H1 (cell line): ENCODE measurements at regions not wholly inside any gene's neighbourhood (a gene's known extent, or its start where the extent isn't known, plus 50 kb on each side); places are given as distances from the start of the nearest gene placed in this dataset.

Experiments used
- CBX5 ChIP-seq: fragments of 300-800, 300-1000 bp; sonication (generic); IDR thresholded peaks from 2 replicates; pipeline ENCODE4 v1.7.1; 2016; ENCODE audit warnings: antibody characterized with exemption, low read length, low read depth
- CTCF ChIP-seq, 3 experiments: IDR thresholded peaks; 1 replicate in 2 of 3; 2 replicates in 1 of 3; pipeline versions ENCODE4 v1.5.1 to v1.6.1; 2011; ENCODE audit warnings: low read length in 3 of 3, mild to moderate bottlenecking in 3 of 3, inconsistent platforms in 2 of 3, low read depth in 1 of 3, moderate library complexity in 1 of 3; ENCODE audit not compliant: insufficient read depth in 1 of 3; ENCODE audit errors: control extremely low read depth in 1 of 3
- EZH2 ChIP-seq: fragments of 200-600 bp; sonication (generic); IDR thresholded peaks from 2 replicates; pipeline ENCODE4 v1.7.1; 2012; ENCODE audit warnings: low read depth, mild to moderate bottlenecking, moderate library complexity, low read length, inconsistent platforms; ENCODE audit not compliant: severe bottlenecking
- JUND ChIP-seq: IDR thresholded peaks from 2 replicates; pipeline ENCODE4 v1.6.1; 2011; ENCODE audit warnings: mild to moderate bottlenecking, improper control_type of control experiment, low read length
- POLR2A ChIP-seq, 2 experiments: IDR thresholded peaks; 1 replicate in 1 of 2; 2 replicates in 1 of 2; pipeline ENCODE4 v1.6.1; 2011; ENCODE audit warnings: low read depth in 2 of 2, low read length in 2 of 2, mild to moderate bottlenecking in 2 of 2; ENCODE audit errors: control extremely low read depth in 1 of 2
- POU5F1 ChIP-seq: IDR thresholded peaks from 2 replicates; pipeline ENCODE4 v1.6.1; 2011; ENCODE audit warnings: low read depth, mild to moderate bottlenecking, low read length, moderate library complexity
- RFX5 ChIP-seq: IDR thresholded peaks from 2 replicates; pipeline ENCODE4 v1.6.1; 2011; ENCODE audit warnings: low read depth, low read length, improper control_type of control experiment, borderline replicate concordance
- SP2 ChIP-seq: IDR thresholded peaks from 2 replicates; pipeline ENCODE4 v1.6.1; 2012; ENCODE audit warnings: mild to moderate bottlenecking, low read length, inconsistent platforms
- SUZ12 ChIP-seq: fragments of 200-600 bp; sonication (generic); IDR thresholded peaks from 2 replicates; pipeline ENCODE4 v1.6.1; 2012; ENCODE audit warnings: mild to moderate bottlenecking, inconsistent platforms, low read length, moderate library complexity, mixed read lengths

GRCh38 chr20:48060841-48061720, 275.8 kb upstream of the SULF2 start:
- no peak for TF ChIP-seq CTCF (IDR thresholded peaks at IDR 0.05; ENCODE audit: control extremely low read depth in 1 of 3, insufficient read depth in 1 of 3, low read depth in 1 of 3, low read length in 3 of 3)
- no peak for TF ChIP-seq POLR2A (IDR thresholded peaks at IDR 0.05; ENCODE audit: control extremely low read depth in 1 of 2, low read depth in 2 of 2, low read length in 2 of 2)
- TF ChIP-seq SP2 = no peak
- no peak for TF ChIP-seq RFX5
- no peak for TF ChIP-seq EZH2
- TF ChIP-seq JUND = no peak
- no peak for TF ChIP-seq POU5F1
- no peak for TF ChIP-seq CBX5
- TF ChIP-seq SUZ12 = no peak
